HFFc6 (cell line): ENCODE measurements at regions not wholly inside any gene's neighbourhood (a gene's known extent, or its start where the extent isn't known, plus 50 kb on each side); places are given as distances from the start of the nearest gene placed in this dataset.

Experiments used
- DNase-seq: peaks from one replicate; pipeline ENCODE4 v3.0.0-alpha.2; 2018
- H3K27ac Mint-ChIP-seq: 2 replicates; pipeline ENCODE4 v1.8.0; 2020; ENCODE audit warnings: mild to moderate bottlenecking, mixed read lengths
- H3K27me3 Mint-ChIP-seq: 2 replicates; pipeline ENCODE4 v1.8.0; 2021; ENCODE audit warnings: mild to moderate bottlenecking, moderate library complexity, mixed read lengths; ENCODE audit not compliant: insufficient read depth
- H3K36me3 Mint-ChIP-seq: 2 replicates; pipeline ENCODE4 v1.8.0; 2021; ENCODE audit warnings: low read depth, mixed read lengths
- H3K4me1 Mint-ChIP-seq: 2 replicates; pipeline ENCODE4 v1.8.0; 2020; ENCODE audit warnings: low read depth, mixed read lengths
- H3K4me3 Mint-ChIP-seq: 2 replicates; pipeline ENCODE4 v1.8.0; 2020; ENCODE audit warnings: mild to moderate bottlenecking, moderate library complexity, mixed read lengths
- H3K9me3 Mint-ChIP-seq: 2 replicates; pipeline ENCODE4 v1.8.0; 2020; ENCODE audit warnings: mild to moderate bottlenecking, mixed read lengths
- TF ChIP-seq, protein P1 (sequence below): fragments of 200-600 bp; sonication (generic); IDR thresholded peaks from 2 replicates; pipeline ENCODE4 v1.5.0; 2021; ENCODE audit warnings: antibody characterized with exemption, mild to moderate bottlenecking

DNA sequence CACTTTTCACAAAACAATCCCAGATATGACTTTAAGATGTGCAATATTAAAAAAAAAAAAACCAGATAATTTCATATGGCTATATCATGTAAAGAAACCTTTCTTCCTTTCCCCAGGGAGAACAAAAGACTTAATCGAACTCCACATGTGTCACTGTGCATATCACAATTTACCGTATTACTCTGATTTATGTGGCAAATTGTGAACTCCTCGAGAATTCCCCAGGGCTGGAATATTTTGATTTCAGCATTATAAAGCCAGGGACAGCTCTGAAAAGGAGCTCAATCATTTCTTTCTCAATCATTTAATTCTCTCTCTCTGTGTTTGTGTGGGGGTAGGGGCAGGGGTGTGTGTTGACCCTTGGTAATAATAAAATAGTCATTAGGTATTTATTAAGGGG lies 165.8 kb downstream of the TDRD15 start:
- no peak for DNase-seq
- H3K4me3 Mint-ChIP-seq: no peak overlapping the region
- H3K27me3 Mint-ChIP-seq: no peaks in the 10 kb centered on the region; the same call in 1 of the 2 replicates
- no peaks in the 10 kb centered on the region for H3K4me1 Mint-ChIP-seq
- no peak overlapping the region for H3K27ac Mint-ChIP-seq
- peaks cover 28% of the 10 kb centered on the region for H3K9me3 Mint-ChIP-seq
- H3K36me3 Mint-ChIP-seq: no peaks in the 10 kb centered on the region; the same call in 1 of the 2 replicates
- TF ChIP-seq, protein P1, sequence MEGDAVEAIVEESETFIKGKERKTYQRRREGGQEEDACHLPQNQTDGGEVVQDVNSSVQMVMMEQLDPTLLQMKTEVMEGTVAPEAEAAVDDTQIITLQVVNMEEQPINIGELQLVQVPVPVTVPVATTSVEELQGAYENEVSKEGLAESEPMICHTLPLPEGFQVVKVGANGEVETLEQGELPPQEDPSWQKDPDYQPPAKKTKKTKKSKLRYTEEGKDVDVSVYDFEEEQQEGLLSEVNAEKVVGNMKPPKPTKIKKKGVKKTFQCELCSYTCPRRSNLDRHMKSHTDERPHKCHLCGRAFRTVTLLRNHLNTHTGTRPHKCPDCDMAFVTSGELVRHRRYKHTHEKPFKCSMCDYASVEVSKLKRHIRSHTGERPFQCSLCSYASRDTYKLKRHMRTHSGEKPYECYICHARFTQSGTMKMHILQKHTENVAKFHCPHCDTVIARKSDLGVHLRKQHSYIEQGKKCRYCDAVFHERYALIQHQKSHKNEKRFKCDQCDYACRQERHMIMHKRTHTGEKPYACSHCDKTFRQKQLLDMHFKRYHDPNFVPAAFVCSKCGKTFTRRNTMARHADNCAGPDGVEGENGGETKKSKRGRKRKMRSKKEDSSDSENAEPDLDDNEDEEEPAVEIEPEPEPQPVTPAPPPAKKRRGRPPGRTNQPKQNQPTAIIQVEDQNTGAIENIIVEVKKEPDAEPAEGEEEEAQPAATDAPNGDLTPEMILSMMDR: no peak

DNA sequence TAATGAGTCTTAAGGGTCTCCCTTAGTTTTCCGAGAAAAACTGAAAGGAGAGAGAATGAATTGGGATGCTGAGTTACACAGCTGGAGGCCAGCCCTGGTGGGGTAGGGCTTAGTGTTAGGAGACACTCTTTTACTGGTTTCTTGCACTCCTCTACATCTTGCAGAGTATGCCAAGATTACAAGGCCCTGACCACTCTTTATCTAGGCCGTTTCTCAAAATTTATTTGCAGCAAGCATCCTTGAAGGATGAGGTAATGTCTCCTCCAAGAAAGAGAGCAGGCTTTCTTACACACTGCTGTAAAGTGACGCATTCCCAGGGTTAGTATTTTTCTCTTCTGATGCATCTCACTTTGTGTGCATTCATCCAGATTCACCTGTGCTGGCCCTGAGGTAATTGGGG lies 166.2 kb downstream of the TDRD15 start:
- Mint-ChIP-seq H3K9me3 (peaks cover 29% of the 10 kb centered on the region), H3K27ac (no peak overlapping the region), H3K4me3 (no peak overlapping the region), H3K27me3 (no peaks in the 10 kb centered on the region; the same call in 1 of the 2 replicates), H3K36me3 (no peaks in the 10 kb centered on the region; the same call in 1 of the 2 replicates), H3K4me1 (no peaks in the 10 kb centered on the region)
- no peak for DNase-seq
- TF ChIP-seq, protein P1: no peak

DNA sequence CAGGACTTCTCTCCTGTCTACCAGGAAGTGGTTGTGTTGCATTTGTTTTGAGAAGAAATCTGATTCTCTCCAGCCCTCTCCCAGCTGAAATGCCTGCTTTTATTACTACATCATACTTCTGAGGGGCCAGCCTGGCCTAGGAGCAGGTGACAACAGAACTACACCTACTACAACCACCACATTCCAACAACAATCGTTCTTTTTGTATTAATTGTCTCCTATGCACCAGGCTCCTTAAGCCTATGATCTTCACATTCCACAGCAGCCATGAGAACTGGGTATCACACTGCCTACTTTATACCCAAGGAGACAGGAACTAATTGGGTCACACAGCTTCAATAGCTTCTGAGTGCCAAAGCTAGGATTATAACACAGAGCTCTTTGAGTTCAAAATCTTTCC lies 167.7 kb downstream of the TDRD15 start:
- TF ChIP-seq, protein P1: no peak
- H3K9me3 Mint-ChIP-seq: peaks cover 26% of the 10 kb centered on the region
- no peak overlapping the region for H3K27ac Mint-ChIP-seq
- H3K4me3 Mint-ChIP-seq: no peak overlapping the region
- no peaks in the 10 kb centered on the region; the same call in 1 of the 2 replicates for H3K36me3 Mint-ChIP-seq
- DNase-seq: no peak
- no peaks in the 10 kb centered on the region for H3K4me1 Mint-ChIP-seq
- H3K27me3 Mint-ChIP-seq: no peaks in the 10 kb centered on the region; the same call in 1 of the 2 replicates

DNA sequence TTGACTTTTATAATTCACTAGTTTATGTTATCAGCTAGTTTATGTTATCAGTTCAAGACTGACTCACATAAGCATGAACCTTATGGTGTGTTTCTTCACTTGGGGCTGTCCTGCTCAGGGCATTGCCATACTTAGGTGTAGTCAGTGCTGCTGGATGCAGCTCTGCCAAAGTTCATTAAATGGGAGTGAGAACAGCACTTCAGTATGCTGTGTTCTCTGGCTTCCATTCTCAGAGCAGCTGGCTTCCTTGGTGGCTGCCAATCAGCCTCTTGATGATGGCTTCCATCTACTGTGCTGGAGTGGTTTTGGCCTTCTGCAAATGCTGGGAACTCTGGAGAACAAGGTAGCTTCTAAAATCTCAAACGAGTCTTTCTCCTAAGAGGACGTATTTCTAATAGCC lies 170.7 kb downstream of the TDRD15 start:
- H3K4me1 Mint-ChIP-seq: no peaks in the 10 kb centered on the region
- no peaks in the 10 kb centered on the region for H3K36me3 Mint-ChIP-seq
- no peaks in the 10 kb centered on the region for H3K27me3 Mint-ChIP-seq
- H3K9me3 Mint-ChIP-seq: peaks cover 20% of the 10 kb centered on the region
- no peak overlapping the region for H3K4me3 Mint-ChIP-seq
- no peak for DNase-seq
- no peak overlapping the region for H3K27ac Mint-ChIP-seq
- TF ChIP-seq, protein P1: no peak

DNA sequence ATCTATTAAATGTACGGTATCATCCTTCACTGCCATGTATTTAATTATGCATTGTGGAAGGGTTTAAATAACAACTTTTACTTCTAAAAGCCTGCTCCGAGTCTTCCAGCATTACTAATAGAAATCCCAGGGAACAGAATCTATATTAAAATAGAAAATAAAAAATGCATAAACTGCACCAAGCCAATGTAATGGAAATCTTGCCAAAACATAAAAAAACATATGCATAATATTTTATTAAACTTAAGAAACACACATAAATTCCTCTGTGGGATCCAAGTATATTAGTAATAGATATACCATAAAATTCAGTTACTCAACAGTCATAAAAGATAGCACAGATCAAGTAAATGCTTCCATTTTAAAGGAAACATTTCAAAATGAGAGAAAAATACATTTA lies 175.6 kb downstream of the TDRD15 start:
- H3K36me3 Mint-ChIP-seq: no peaks in the 10 kb centered on the region

More for the DNA sequence above, 175.6 kb downstream of the TDRD15 start:
- no peak overlapping the region for H3K4me3 Mint-ChIP-seq
- H3K4me1 Mint-ChIP-seq: no peaks in the 10 kb centered on the region
- H3K27me3 Mint-ChIP-seq: no peaks in the 10 kb centered on the region
- TF ChIP-seq, protein P1: no peak
- H3K9me3 Mint-ChIP-seq: peaks cover 30% of the 10 kb centered on the region
- H3K27ac Mint-ChIP-seq: no peak overlapping the region
- no peak for DNase-seq
